ENCODE measurements at regions not wholly inside any gene's neighbourhood (a gene's known extent, or its start where the extent isn't known, plus 50 kb on each side); places are given as distances from the start of the nearest gene placed in this dataset.
"Not testable (repeated sequence)": the region's sequence is repeated elsewhere in the genome, so short reads cannot be mapped to it uniquely, and the experiment has no call there.

GRCh38 chr16:52738992-52739391, 192.0 kb upstream of the TOX3 start:
- not testable (repeated sequence) for TF ChIP-seq CTCF (IDR thresholded peaks at IDR 0.05; ENCODE audit: low read length); EZH2 (IDR thresholded peaks at IDR 0.05; ENCODE audit: borderline replicate concordance, low read length)

Data from OCI-LY1 (cell line).